ENCODE measurements at regions not wholly inside any gene's neighbourhood (a gene's known extent, or its start where the extent isn't known, plus 50 kb on each side); places are given as distances from the start of the nearest gene placed in this dataset.
"Not testable (repeated sequence)": the region's sequence is repeated elsewhere in the genome, so short reads cannot be mapped to it uniquely, and the experiment has no call there.

DNA sequence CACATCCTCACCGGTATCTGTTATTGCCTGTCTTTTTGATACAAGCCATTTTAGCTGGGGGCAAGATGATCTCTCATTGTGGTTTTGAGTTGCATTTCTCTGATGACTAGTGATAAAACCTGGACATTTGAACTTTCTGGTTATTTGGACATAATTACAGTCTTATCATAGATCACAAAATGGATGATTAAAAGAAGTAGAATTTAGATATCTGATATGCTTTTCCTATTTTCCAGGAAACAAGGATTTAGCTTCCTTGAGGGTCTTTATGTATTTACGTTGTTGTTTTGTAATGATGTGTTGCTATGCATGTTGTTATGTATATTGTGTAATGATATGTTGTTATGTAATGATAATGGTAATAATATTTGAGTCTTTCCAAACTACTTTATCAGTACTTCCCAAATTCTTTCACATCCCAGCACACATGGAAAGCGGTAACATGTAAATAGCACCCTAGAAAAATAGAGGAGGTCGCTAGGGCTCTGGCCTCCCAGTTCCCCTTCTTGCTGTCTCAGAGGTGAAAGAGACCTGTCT is 53.8 kb downstream of the GJD2 start:
- DNase-seq (ENCODE audit: low read depth), result no peak

- no peak for DNase-seq (ENCODE audit: low read depth)
Observed at GRCh38 chr15:34699968-34700640, 54.7 kb downstream of the GJD2 start.

GRCh38 chr15:34696506-34696905 is 58.3 kb downstream of the GJD2 start:
- DNase-seq (ENCODE audit: low read depth), result no peak

DNA sequence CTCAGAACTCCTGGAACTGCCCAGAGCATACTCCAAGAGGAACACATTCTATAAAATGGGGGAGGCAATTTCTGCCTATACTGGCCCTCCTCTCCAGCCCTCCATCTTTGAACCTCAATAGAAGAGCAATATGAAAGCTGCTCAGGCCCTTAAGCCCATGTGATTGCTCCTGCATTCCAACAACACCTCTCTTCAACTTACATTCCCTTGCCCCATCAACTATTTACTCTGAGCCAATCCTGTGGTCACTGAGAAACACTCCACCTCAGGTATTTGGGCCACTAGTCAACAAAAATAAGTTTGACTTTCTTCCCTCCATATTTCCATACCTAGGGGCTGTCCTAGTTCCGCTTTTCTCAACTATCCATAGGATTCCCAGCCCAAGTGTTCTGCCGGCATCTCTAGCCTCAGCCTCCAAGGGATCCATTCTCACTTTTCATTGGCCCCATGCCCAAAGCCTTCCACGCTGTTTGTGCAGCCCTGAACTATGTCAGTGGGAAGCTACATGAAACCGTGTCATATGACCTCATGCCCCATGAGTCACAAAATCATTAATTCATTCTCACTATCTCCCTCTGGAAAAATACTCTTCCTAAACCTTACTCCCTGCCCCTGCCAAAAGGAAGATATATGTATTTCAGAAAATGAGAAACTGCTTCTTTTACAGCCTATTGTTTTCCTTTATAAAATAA is 61.6 kb downstream of the GJD2 start:
- DNase-seq (ENCODE audit: low read depth), result peak; percentile 32

DNA sequence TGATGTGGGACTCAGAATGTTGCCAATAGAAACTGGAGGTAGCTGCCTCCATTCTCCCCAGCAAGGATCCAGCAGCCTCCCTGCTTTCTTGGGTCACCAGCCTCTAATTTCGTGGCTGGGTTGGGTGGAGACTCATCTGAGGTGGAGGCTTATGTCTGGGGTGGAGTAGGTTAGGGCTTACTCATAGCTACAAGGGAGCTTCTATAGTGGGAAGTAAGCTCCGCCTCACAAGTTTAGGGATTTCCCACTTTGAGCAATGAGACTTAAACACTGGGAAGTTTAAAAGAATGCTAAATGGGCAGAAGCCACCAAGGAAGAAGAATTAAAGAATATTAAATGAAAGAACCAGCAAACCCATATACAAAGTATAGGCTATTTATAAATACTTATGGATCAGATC is 63.8 kb downstream of the GJD2 start:
- DNase-seq (ENCODE audit: low read depth), result no peak

- DNase-seq (ENCODE audit: low read depth), result no peak
Observed at GRCh38 chr15:34688699-34689098, 66.1 kb downstream of the GJD2 start.

GRCh38 chr15:34684351-34684750 is 70.4 kb downstream of the GJD2 start:
- DNase-seq (ENCODE audit: low read depth), result no peak

- peak; percentile 60 for DNase-seq (ENCODE audit: low read depth)
Observed at GRCh38 chr15:34682674-34683073, 72.1 kb downstream of the GJD2 start.

- no peak for DNase-seq (ENCODE audit: low read depth)
Observed at GRCh38 chr15:34679291-34679690, 75.5 kb downstream of the GJD2 start.

- no peak for DNase-seq (ENCODE audit: low read depth)
Observed at GRCh38 chr15:34673241-34673640, 81.6 kb downstream of the GJD2 start.

DNA sequence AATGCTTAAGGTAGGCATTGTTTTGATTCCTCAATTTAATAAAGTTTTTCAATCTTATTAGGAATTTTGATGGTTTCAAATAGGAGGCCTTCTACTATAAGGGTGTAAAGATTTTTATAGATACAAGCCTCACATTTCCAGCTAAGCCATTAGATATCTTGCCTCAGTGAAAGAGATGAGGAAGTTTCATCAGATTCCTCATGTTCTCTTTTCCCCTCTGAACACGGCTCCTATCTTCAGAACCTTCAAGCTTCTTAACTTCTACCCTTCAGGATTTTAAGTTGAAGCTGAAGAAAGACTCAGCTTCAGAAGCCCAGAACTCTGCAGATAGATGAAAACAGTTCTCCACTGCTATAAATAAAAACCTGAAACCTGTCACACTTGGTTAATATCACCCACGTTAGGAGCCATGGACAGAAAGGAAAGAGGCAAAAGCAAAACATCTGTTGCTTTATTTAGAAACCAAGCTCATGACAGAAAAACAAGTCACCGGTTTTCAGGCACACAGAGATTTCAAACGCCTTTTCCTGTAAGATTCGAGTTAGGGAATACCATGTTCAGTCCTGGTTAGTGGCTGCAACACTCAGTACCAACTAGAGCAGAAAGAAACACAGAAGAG is 82.2 kb upstream of the GOLGA8B start:
- no peak for DNase-seq (ENCODE audit: low read depth)

- no peak for DNase-seq (ENCODE audit: low read depth)
Observed at GRCh38 chr15:34664418-34664817, 81.0 kb upstream of the GOLGA8B start.

DNA sequence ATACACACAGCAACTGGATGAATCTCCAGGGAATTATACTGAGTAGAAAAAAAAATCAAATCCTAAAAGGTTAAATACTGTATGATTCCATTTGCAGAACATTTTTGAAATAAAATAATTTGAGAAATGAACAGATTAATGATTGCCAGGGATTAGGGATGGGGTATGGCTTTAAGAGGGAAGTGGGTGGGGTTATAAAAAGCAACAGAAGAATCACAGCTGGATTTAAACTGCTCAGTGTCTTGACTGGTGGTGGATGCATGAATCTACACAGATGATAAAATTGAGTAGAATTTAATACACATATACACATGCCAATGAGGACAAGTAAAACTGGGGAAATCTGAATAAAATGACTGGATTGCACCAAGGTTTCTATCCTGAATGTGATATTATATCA is 79.7 kb upstream of the GOLGA8B start:
- DNase-seq (ENCODE audit: low read depth), result no peak

DNA sequence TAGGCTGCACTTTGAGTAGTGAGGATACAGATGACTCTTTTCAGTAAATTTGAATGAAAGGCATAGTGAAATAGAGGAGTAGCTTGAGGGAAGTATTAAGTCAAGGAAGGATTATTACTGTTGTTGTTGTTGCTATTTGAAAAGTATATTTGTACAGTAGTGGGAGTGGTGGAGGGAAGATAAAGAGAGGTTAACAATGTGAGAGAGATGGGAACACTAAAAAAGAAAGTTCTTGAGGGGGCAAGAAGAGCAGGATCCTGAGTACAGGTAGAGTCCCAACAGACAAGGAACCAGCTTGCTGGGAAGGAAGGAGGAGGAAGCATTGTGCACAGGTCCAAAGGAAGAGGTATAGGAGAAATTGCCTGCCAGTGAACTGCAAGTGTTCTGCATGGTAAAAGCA is 75.6 kb upstream of the GOLGA8B start:
- no peak for DNase-seq (ENCODE audit: low read depth)

GRCh38 chr15:34657469-34658127 is 74.1 kb upstream of the GOLGA8B start:
- DNase-seq (ENCODE audit: low read depth), result no peak

GRCh38 chr15:34656005-34656796 is 72.8 kb upstream of the GOLGA8B start:
- DNase-seq (ENCODE audit: low read depth), result no peak

DNA sequence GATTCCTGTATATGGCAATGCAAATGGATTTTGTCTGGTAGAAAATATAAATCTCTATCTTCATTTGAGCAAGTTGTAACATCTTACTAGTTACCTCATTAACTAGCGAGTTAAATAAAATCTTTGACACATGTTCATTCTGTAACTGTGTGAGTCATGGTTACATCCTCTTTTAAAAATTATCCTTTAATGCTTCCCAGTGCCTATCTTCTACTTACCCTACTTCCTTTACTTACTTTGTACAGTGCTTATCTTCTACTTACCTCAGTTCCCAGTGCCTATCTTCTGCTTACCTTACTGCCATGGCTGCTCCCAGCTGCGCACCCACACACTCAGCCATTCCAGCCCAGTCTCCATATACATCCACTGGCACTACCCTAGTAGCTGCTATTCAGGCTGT is 71.9 kb upstream of the GOLGA8B start:
- DNase-seq (ENCODE audit: low read depth), result no peak

DNA sequence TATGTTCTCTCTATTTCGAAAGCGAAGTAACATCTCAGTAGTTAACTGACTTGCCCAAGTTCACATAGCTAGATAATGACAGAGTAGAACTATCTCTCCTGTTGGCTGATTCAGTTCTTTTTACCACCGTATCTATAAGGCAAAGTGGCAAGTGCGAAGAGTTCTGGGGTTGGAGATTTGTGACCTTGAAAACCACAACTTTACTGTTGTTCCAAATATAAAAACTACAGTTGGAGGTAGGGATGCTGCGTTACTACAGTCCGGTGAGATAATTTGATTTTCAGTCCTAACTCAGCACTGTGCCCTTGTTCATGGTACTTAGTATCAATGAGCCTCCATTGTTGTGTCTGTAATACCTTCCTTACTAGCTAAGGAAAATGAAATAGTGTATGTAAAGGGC is 71.2 kb upstream of the GOLGA8B start:
- no peak for DNase-seq (ENCODE audit: low read depth)

GRCh38 chr15:34653992-34654391 is 70.5 kb upstream of the GOLGA8B start:
- DNase-seq (ENCODE audit: low read depth), result no peak

DNA sequence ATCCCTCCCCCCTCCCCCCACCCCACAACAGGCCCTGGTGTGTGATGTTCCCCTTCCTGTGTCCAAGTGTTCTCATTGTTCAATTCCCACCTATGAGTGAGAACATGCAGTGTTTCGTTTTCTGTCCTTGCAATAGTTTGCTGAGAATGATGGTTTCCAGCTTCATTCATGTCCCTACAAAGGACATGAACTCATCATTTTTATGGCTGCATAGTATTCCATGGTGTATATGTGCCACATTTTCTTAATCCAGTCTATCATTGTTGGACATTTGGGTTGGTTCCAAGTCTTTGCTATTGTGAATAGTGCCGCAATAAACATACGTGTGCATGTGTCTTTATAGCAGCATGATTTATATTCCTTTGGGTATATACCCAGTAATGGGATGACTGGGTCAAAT is 69.9 kb upstream of the GOLGA8B start:
- DNase-seq (ENCODE audit: low read depth), result not testable (repeated sequence)

- DNase-seq (ENCODE audit: low read depth), result no peak
Observed at GRCh38 chr15:34652726-34653033, 69.2 kb upstream of the GOLGA8B start.

Measured in HT1080 (cell line).